Tongue (tissue), 1 donor: ENCODE measurements at regions not wholly inside any gene's neighbourhood (a gene's known extent, or its start where the extent isn't known, plus 50 kb on each side); places are given as distances from the start of the nearest gene placed in this dataset.
"Not testable (repeated sequence)": the region's sequence is repeated elsewhere in the genome, so short reads cannot be mapped to it uniquely, and the experiment has no call there.

Experiments
- DNase-seq: peaks from one replicate; pipeline ENCODE4 v3.0.0-alpha.2; 2015

GRCh38 chr15:91622711-91623342 is 230.7 kb upstream of the SLCO3A1 start:
- no peak for DNase-seq

- no peak for DNase-seq
These were observed 229.0 kb upstream of the SLCO3A1 start for GRCh38 chr15:91624353-91624968.

DNA sequence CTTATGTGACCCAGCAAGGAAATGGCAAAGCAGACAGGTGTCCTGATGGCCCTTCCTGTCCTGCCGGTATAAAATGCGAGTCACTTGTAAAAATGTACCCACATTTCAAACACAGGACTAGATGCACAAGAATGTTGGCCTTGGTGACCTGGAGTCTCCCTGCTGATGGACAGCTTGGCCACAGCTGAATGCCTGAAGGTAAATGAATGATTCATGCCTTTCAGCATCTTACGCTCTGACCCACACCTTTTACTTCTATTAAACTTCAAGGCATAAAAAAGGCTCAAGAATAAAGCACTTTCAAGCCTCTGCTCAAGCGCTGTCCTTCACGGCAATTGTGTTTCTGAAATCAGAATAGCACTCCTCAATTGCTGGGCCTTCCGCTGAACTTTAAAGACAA is 228.0 kb upstream of the SLCO3A1 start:
- DNase-seq, result no peak

- DNase-seq, result peak; percentile 40
These were observed 225.8 kb upstream of the SLCO3A1 start for GRCh38 chr15:91627473-91628278.

DNA sequence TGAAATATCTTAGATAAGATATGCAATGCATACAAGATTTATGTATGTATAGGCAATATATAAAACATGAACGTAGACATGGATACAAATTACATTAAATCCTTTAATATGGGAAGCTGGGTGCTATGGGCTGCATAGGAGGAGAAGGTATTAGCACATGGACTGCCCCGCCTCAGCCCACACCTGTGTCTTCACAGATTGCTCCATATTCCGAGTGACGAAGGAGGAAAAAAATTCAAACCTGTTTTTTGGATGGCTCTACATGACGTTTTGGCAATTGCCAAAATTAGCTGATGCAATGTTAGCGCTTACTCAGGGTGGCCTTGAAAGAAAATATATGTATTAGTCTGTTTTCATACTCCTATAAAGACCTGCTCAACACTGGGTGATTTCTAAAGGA is 223.4 kb upstream of the SLCO3A1 start:
- no peak for DNase-seq

GRCh38 chr15:91632176-91632575 is 221.3 kb upstream of the SLCO3A1 start:
- DNase-seq, result no peak

DNA sequence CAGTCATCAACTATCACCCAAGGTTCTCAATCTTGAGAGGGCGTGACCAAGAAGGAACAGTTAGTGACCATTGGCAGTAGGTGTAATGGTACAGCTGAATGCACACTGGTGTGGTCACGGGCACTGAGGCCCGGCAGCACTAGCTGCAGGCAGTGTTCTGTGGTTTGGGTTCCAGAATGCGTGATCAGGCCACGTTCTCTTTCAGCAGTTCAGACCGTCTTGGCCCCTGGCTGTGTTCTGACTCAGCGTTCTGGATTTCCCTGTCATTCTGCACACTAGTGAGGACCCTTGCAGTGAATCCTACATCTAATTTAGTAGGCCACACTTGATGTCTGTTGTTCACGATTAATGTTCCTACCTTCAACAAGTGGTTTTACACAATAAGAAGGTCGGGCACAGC is 220.5 kb upstream of the SLCO3A1 start:
- DNase-seq, result no peak

- DNase-seq, result no peak
These were observed 219.3 kb upstream of the SLCO3A1 start for GRCh38 chr15:91634179-91634578.

GRCh38 chr15:91635080-91635479 is 218.4 kb upstream of the SLCO3A1 start:
- no peak for DNase-seq

GRCh38 chr15:91635641-91636040 is 217.9 kb upstream of the SLCO3A1 start:
- no peak for DNase-seq

DNA sequence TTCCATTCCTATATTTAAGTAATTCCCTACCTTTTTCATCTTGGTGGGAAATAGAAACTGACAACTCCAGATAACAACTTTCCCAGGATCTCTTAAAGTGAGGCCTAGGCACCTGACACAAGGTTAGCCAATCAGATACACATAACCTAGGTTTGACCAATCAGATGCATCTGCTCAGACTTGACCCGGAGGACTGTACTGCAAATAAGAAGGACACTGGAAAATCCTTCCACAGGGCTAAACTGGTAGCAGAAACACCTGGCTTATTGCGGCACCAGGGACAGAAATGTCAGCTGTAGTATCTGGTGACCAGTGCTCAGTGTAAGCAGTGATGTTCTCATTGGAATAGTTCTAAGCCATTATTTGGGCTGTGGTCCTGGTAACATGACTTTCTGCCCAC is 204.5 kb upstream of the SLCO3A1 start:
- no peak for DNase-seq

- no peak for DNase-seq
These were observed 203.6 kb upstream of the SLCO3A1 start for GRCh38 chr15:91649831-91650321.

DNA sequence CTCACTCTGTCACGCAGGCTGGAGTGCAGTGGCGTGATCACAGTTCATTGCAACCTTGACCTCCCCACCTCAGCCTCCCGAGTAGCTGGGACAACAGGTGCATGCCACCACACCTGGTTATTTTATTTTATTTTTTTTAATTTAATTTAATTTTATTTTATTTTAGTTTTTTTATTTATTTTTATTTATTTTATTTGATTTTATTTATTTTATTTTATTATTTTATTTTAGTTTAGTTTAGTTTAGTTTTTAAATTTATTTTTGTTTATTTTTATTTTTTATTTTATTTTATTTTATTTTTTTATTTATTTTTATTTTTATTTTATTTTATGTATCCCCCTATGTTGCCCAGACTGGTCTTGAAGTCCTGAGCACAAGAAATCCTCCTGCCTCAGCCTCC is 202.3 kb upstream of the SLCO3A1 start:
- DNase-seq, result no peak

DNA sequence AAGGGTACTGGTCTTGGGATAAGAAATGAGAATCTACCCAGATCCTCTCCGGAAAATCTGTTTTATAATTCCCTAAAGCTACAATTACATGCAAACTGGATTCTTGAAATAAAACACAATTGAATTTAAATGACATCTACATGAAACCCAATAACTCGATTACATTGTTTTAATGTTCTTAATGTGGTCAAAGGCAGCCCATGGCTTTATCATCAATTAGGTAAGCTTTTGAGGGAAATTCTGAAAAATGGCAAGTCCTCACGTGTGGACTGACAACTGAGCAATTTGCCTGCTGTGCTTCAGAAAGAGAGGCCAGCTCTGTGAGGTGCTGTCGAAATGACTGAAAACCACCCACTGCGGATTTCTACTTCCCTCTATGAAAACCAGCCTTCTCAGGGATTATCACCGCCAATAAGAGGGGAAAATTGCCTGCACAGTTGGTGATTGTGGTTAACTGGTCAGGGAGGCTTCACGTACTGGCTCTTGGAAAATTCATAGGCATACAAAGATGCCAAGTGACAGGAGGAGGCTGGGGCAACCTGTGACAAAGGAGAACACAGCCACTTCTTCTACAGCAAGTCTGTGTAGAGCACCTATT is 200.8 kb upstream of the SLCO3A1 start:
- no peak for DNase-seq

- not testable (repeated sequence) for DNase-seq
These were observed 197.8 kb upstream of the SLCO3A1 start for GRCh38 chr15:91655563-91656290.

- DNase-seq, result no peak
These were observed 193.3 kb upstream of the SLCO3A1 start for GRCh38 chr15:91660174-91660649.

- no peak for DNase-seq
These were observed 189.2 kb upstream of the SLCO3A1 start for GRCh38 chr15:91664224-91664836.

DNA sequence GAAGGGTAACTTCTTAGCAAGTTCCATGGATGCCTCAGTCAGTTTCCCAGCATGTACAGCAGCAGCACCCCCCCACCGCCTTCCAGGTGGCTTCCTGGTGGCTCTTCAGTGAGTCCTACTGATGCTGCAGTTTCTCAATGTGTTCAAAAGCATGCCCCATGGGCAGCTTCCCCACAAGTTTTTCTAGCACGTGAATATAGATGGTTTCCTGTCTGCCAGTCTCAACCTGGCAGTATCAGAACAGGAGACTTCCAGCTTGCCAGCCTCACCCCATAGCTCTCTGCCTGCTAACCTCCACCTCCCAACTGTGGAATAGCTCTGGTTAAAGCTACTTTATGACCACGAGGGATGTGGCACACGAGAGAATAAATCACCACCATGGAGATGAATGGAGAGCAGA is 188.3 kb upstream of the SLCO3A1 start:
- no peak for DNase-seq

DNA sequence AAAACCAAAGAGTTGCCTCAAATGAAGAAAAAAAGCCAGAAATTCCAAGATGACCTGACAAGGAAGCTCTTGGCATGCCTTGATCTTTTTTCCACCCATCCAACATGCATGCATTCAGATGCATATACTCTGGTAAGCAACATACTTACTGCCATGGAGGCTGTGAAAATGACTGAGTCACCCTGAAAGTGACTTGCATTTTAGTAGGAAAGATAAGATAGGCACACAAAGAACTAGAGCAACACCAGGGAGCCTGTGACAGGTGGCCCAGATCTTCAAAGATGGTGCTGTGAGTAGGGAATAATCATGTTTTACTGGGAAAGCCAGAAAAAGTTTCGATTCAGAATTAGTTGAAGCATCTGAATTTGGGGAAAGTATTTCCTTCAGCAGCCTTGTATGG is 185.1 kb upstream of the SLCO3A1 start:
- no peak for DNase-seq

- no peak for DNase-seq
These were observed 183.4 kb upstream of the SLCO3A1 start for GRCh38 chr15:91670108-91670507.

DNA sequence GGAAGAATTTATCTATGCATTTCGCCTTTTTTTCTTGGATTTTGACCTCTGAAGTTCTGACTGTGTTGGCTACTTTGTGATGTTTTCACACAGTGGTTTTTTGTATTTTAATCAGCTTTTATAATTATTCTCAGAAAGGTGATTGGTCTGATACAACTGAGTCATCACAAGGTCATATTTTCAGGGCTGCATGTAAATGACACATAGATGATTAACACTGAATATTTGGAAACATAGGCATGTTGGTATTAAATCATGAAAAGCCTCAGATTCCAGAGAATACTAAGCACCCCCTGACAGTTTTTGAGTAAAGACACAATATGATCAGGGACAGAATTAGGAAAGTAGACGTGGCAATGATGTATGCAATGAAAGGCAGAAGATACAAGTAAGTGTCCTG is 175.5 kb upstream of the SLCO3A1 start:
- DNase-seq, result no peak

DNA sequence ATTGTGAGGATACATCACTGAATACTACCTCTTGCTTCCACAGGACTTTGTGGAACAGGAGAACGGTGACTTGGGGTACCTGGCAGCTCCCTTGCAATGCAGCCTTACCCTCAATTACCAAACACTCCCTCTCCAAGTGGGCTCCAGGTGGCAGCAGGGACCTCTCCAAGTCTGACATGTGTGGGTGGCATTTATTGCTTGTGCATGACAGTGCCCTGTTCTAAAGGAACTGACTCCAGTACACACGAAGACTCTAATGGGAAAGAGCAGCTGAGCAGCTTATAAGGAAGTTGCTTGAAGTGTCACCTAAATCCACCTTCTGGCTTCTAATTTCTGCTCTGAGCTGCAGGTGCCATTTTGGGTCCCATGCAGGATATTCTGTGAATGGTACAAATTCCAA is 174.1 kb upstream of the SLCO3A1 start:
- no peak for DNase-seq
